ENCODE measurements at regions not wholly inside any gene's neighbourhood (a gene's known extent, or its start where the extent isn't known, plus 50 kb on each side); places are given as distances from the start of the nearest gene placed in this dataset.
"Not testable (repeated sequence)": the region's sequence is repeated elsewhere in the genome, so short reads cannot be mapped to it uniquely, and the experiment has no call there.

DNA sequence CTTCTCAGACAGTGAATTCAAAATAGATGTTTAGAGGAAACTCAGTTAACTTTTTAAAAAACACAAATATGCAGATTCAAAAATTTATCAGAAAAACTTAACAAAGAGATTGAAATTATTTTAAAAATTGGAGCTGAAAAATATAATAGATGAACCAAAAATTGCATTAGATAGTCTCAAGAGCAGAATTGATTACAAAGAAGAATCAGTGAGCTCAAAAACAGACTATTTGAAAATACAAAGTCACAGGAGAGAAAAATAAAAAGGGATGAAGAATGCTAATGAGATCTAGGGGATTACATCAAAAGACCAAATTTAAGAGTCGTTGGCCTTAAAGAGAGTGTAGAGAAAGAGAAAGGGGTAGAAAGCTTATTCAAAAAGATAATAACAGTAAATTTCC lies 700.5 kb downstream of the COL12A1 start:
- WGBS, 5 donors, result 63 to 84% (median 78%) methylated on average over 1 of the region's 1 CpG
- H3K4me1 ChIP-seq, result no peaks in the 10 kb centered on the region
- DNase-seq, result no peak
- H3K36me3 ChIP-seq, result no peaks in the 10 kb centered on the region
- no peak overlapping the region for H3K27ac ChIP-seq
- H3K4me3 ChIP-seq, result no peak overlapping the region
- no peaks in the 10 kb centered on the region for H3K27me3 ChIP-seq
- TF ChIP-seq, protein P1, sequence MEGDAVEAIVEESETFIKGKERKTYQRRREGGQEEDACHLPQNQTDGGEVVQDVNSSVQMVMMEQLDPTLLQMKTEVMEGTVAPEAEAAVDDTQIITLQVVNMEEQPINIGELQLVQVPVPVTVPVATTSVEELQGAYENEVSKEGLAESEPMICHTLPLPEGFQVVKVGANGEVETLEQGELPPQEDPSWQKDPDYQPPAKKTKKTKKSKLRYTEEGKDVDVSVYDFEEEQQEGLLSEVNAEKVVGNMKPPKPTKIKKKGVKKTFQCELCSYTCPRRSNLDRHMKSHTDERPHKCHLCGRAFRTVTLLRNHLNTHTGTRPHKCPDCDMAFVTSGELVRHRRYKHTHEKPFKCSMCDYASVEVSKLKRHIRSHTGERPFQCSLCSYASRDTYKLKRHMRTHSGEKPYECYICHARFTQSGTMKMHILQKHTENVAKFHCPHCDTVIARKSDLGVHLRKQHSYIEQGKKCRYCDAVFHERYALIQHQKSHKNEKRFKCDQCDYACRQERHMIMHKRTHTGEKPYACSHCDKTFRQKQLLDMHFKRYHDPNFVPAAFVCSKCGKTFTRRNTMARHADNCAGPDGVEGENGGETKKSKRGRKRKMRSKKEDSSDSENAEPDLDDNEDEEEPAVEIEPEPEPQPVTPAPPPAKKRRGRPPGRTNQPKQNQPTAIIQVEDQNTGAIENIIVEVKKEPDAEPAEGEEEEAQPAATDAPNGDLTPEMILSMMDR (IDR thresholded peaks at IDR 0.05), result no peak
- no peak for TF ChIP-seq POLR2AphosphoS5 (IDR thresholded peaks at IDR 0.05)
- TF ChIP-seq EP300 (IDR thresholded peaks at IDR 0.05), result no peak
- no peak for TF ChIP-seq POLR2A (IDR thresholded peaks at IDR 0.05)
- peaks cover 0 to 34% (median 19%) of the 10 kb centered on the region in 4 donors for H3K9me3 ChIP-seq
- intact Hi-C loops (cut with DNase I; ENCODE audit: low total_unique reads), result no loop called here

DNA sequence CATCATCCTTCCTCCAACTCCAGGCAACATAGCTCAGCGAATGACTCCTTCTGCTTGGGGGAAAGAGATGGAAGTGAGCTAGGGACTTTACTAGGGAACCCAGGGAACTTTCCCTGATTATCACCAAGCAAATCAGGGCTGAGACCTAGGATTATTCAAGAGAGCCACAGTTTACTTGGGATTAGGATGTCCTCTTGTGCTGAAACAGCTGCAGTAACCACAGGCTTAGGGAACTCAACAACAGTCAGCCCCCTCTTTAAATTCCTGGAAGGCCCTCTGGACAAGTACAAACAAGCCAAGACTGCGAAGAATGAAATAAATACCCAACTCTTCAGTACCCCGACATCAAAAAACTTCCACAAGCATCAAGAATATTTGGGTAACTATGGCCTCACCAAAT lies 700.9 kb downstream of the COL12A1 start:
- intact Hi-C loops (cut with DNase I; ENCODE audit: low total_unique reads), result no loop called here
- TF ChIP-seq, protein P1 (IDR thresholded peaks at IDR 0.05), result no peak
- TF ChIP-seq POLR2A (IDR thresholded peaks at IDR 0.05) (no peak), EP300 (IDR thresholded peaks at IDR 0.05) (no peak), POLR2AphosphoS5 (IDR thresholded peaks at IDR 0.05) (no peak)
- no peak overlapping the region for H3K4me3 ChIP-seq
- H3K27me3 ChIP-seq, result no peaks in the 10 kb centered on the region
- DNase-seq, result no peak
- peaks cover 0 to 29% (median 19%) of the 10 kb centered on the region in 4 donors for H3K9me3 ChIP-seq
- H3K36me3 ChIP-seq, result no peaks in the 10 kb centered on the region
- WGBS, 5 donors, result 83 to 97% (median 92%) methylated on average over 3 of the region's 3 CpGs
- no peak overlapping the region for H3K27ac ChIP-seq
- no peaks in the 10 kb centered on the region for H3K4me1 ChIP-seq

DNA sequence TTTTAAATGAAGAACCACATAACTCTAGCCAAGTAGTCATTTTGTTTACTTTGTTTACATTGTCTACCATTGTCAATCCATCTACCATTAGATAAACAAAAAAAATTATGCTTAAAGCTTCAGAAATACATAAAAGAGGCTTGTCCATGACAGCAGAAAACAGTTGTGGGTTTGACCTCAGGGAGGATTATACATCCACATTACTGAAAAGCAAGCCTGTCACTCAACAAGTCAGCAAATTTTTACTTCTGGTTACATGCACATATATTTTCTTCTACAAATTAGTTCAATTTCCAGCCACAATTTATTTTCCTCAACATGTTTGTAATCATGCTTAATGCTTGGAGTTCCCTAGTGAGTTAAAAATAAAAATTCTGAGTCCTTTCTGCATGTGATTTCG lies 713.3 kb downstream of the COL12A1 start:
- Histone ChIP-seq H3K27me3 (no peaks in the 10 kb centered on the region), H3K9me3 (peaks cover 0 to 4% (median 0%) of the 10 kb centered on the region in 4 donors), H3K27ac (no peak overlapping the region), H3K4me3 (no peak overlapping the region), H3K36me3 (no peaks in the 10 kb centered on the region), H3K4me1 (no peaks in the 10 kb centered on the region)
- intact Hi-C loops (cut with DNase I; ENCODE audit: low total_unique reads), result no loop called here
- TF ChIP-seq, protein P1 (IDR thresholded peaks at IDR 0.05), result no peak
- no peak for TF ChIP-seq POLR2AphosphoS5 (IDR thresholded peaks at IDR 0.05)
- no peak for TF ChIP-seq EP300 (IDR thresholded peaks at IDR 0.05)
- no peak for TF ChIP-seq POLR2A (IDR thresholded peaks at IDR 0.05)
- no peak for DNase-seq
- WGBS, 5 donors, result 36 to 73% (median 55%) methylated on average over 1 of the region's 1 CpG

DNA sequence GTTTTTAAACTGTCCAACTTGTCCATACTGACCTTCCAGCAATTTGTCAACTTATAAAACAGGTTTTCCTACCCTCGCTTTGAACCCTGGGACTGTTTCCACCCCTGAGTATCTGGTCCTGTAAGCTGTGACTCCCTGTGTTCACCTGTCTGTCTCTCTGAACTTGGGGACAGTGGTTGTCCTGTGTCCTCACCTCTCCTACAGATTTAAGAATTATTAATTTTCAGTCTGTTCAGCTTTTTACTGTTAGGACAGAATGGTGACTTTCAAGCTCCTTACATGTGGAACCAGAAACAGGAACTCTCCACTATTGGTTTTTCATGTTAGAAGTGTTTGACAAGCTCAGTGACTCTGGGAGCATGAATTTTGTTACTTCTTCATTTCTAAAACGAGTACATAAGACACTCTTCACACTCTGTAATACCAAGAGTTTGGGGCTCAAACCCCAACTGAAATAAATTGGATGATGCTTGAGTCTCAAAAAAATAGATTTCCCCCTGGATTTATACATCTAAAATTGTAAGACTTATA lies 713.9 kb downstream of the COL12A1 start:
- intact Hi-C loops (cut with DNase I; ENCODE audit: low total_unique reads), result no loop called here

DNA sequence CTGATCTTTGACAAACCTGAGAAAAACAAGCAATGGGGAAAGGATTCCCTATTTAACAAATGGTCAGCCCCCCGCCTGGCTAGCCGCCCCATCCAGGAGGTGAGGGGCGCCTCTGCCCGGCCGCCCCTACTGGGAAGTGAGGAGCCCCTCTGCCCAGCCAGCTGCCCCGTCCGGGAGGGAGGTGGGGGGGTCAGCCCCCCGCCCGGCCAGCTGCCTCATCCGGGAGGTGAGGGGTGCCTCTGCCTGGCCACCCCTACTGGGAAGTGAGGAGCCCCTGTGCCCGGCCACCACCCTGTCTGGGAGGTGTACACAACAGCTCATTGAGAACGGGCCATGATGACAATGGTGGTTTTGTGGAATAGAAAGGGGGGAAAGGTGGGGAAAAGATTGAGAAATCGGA lies 717.1 kb downstream of the COL12A1 start:
- H3K4me1 ChIP-seq; H3K27ac ChIP-seq; H3K4me3 ChIP-seq; DNase-seq; H3K27me3 ChIP-seq; H3K36me3 ChIP-seq; H3K9me3 ChIP-seq; intact Hi-C loops (cut with DNase I; ENCODE audit: low total_unique reads): not testable (repeated sequence)
- WGBS, 5 donors, result 89 to 99% (median 96%) methylated on average over 8 to 13 of the region's 13 CpGs

More for the DNA sequence above, 713.9 kb downstream of the COL12A1 start:
- H3K4me3 ChIP-seq, result no peak overlapping the region
- TF ChIP-seq POLR2AphosphoS5 (IDR thresholded peaks at IDR 0.05), result no peak
- TF ChIP-seq, protein P1 (IDR thresholded peaks at IDR 0.05), result no peak
- no peak for TF ChIP-seq EP300 (IDR thresholded peaks at IDR 0.05)
- TF ChIP-seq POLR2A (IDR thresholded peaks at IDR 0.05), result no peak
- 50 to 64% (median 60%) methylated on average over 2 of the region's 2 CpGs for WGBS, 5 donors
- H3K9me3 ChIP-seq, result peaks cover 0 to 4% (median 0%) of the 10 kb centered on the region in 4 donors
- DNase-seq, result no peak
- no peak overlapping the region for H3K27ac ChIP-seq
- H3K4me1 ChIP-seq, result no peaks in the 10 kb centered on the region
- no peaks in the 10 kb centered on the region for H3K27me3 ChIP-seq
- H3K36me3 ChIP-seq, result no peaks in the 10 kb centered on the region

Measured in stomach (tissue), 8 donors.